Neural progenitor cell (in vitro differentiated cells): ENCODE measurements at regions not wholly inside any gene's neighbourhood (a gene's known extent, or its start where the extent isn't known, plus 50 kb on each side); places are given as distances from the start of the nearest gene placed in this dataset.

Experiments used
- DNase-seq: peaks from one replicate; pipeline ENCODE4 v3.0.0-alpha.2; 2016; ENCODE audit warnings: low spot score
- H2AFZ ChIP-seq: fragments of 200-600 bp; sonication (generic); replicated peaks from 2 replicates; pipeline ENCODE4 v1.6.1; 2016; ENCODE audit warnings: antibody characterized with exemption
- H3F3A ChIP-seq: fragments of 200-600 bp; sonication (generic); 2 replicates; pipeline ENCODE4 v1.6.1; 2016; ENCODE audit warnings: antibody characterized with exemption, low read depth
- H3K27ac ChIP-seq: fragments of 200-600 bp; sonication (generic); 2 replicates; pipeline ENCODE4 v1.5.1; 2016; ENCODE audit warnings: mild to moderate bottlenecking
- H3K27me3 ChIP-seq: fragments of 200-600 bp; sonication (generic); 2 replicates; pipeline ENCODE4 v1.6.1; 2016; ENCODE audit warnings: mild to moderate bottlenecking, moderate library complexity
- H3K36me3 ChIP-seq: fragments of 200-600 bp; sonication (generic); 2 replicates; pipeline ENCODE4 v1.5.1; 2016
- H3K4me1 ChIP-seq: fragments of 200-600 bp; sonication (generic); 2 replicates; pipeline ENCODE4 v1.6.1; 2016; ENCODE audit warnings: mixed run types
- H3K4me2 ChIP-seq: fragments of 200-600 bp; sonication (generic); 2 replicates; pipeline ENCODE4 v1.6.1; 2016
- H3K4me3 ChIP-seq: fragments of 200-600 bp; sonication (generic); 2 replicates; pipeline ENCODE4 v1.5.1; 2016
- H3K79me2 ChIP-seq: fragments of 200-600 bp; sonication (generic); 2 replicates; pipeline ENCODE4 v1.6.1; 2016; ENCODE audit warnings: low read depth
- H3K9ac ChIP-seq: fragments of 200-600 bp; sonication (generic); 2 replicates; pipeline ENCODE4 v1.6.1; 2016
- H3K9me3 ChIP-seq: fragments of 200-600 bp; sonication (generic); 2 replicates; pipeline ENCODE4 v1.5.1; 2016; ENCODE audit warnings: low read depth
- H4K20me1 ChIP-seq: fragments of 200-600 bp; sonication (generic); 2 replicates; pipeline ENCODE4 v1.6.1; 2016; ENCODE audit warnings: low read depth
- H3K27ac Mint-ChIP-seq: 3 replicates; pipeline ENCODE4 v1.8.0; 2021; ENCODE audit warnings: mixed read lengths
- H3K27me3 Mint-ChIP-seq: 2 replicates; pipeline ENCODE4 v1.8.0; 2022; ENCODE audit warnings: low read depth, mild to moderate bottlenecking, inconsistent platforms, moderate library complexity, mixed read lengths; ENCODE audit not compliant: insufficient read depth
- H3K36me3 Mint-ChIP-seq: 3 replicates; pipeline ENCODE4 v1.8.0; 2021; ENCODE audit warnings: mixed read lengths
- H3K4me1 Mint-ChIP-seq: 3 replicates; pipeline ENCODE4 v1.8.0; 2021; ENCODE audit warnings: mixed read lengths
- H3K4me3 Mint-ChIP-seq: 3 replicates; pipeline ENCODE4 v1.8.0; 2021; ENCODE audit warnings: mild to moderate bottlenecking, moderate library complexity, mixed read lengths
- H3K9me3 Mint-ChIP-seq: 3 replicates; pipeline ENCODE4 v1.8.0; 2020; ENCODE audit warnings: mixed read lengths
- EZH2 ChIP-seq: fragments of 200-600 bp; sonication (generic); IDR thresholded peaks from 2 replicates; pipeline ENCODE4 v1.6.1; 2017; ENCODE audit warnings: antibody characterized with exemption, mild to moderate bottlenecking, moderate library complexity
- EZH2phosphoT487 ChIP-seq: fragments of 200-600 bp; sonication (generic); IDR thresholded peaks from 2 replicates; pipeline ENCODE4 v1.6.1; 2017; ENCODE audit warnings: antibody characterized with exemption
- TF ChIP-seq, protein P1 (sequence below): fragments of 200-600 bp; sonication (generic); IDR thresholded peaks from 2 replicates; pipeline ENCODE4 v1.5.1; 2017; ENCODE audit warnings: antibody characterized with exemption, mild to moderate bottlenecking

DNA sequence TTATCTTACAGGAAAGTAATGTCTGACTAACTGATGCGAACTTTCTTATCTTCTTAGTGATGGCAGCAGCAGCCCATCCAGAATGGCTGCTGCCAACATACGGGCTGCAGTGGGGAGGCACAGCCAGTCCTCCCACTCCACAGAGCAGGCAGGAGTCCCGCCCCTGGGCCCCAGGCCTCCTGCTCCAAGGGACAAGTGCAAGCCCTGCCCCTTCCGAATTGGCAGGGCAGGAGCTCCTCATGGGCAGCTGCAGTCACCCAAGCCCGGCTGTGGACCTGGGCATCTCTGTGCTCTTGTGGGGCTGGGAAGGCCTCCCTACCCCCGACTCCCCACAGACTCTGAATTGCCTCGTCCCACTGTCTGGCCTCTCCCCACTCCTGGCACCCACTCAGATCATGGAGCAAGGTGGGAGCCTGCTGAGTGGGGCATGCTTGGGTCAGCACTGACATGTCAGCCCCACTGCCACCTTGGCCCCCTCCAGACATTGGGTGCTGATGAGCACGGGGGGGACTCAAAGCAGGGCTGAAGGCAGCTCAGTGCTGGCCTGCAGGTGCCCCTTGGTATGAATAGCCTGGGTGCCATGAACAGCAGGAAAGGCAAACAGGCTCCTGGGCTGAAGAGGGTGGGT lies 618.9 kb upstream of the KCNMB2 start:
- Mint-ChIP-seq H3K27ac (no peak overlapping the region), H3K36me3 (no peaks in the 10 kb centered on the region), H3K4me1 (peaks cover 5% of the 10 kb centered on the region), H3K9me3 (peaks cover 17% of the 10 kb centered on the region), H3K27me3 (peaks cover 9% of the 10 kb centered on the region), H3K4me3 (no peak overlapping the region)
- Histone ChIP-seq H3K27me3 (no peaks in the 10 kb centered on the region), H3K9me3 (no peaks in the 10 kb centered on the region), H3K27ac (no peak overlapping the region), H3K9ac (no peak overlapping the region), H3K79me2 (no peaks in the 10 kb centered on the region), H3F3A (no peaks in the 10 kb centered on the region), H3K4me1 (peaks cover 11% of the 10 kb centered on the region), H2AFZ (no peak overlapping the region), H3K4me2 (no peak overlapping the region), H3K4me3 (no peak overlapping the region), H3K36me3 (no peaks in the 10 kb centered on the region), H4K20me1 (no peaks in the 10 kb centered on the region)
- TF ChIP-seq EZH2phosphoT487 (no peak), EZH2 (no peak)
- TF ChIP-seq, protein P1, sequence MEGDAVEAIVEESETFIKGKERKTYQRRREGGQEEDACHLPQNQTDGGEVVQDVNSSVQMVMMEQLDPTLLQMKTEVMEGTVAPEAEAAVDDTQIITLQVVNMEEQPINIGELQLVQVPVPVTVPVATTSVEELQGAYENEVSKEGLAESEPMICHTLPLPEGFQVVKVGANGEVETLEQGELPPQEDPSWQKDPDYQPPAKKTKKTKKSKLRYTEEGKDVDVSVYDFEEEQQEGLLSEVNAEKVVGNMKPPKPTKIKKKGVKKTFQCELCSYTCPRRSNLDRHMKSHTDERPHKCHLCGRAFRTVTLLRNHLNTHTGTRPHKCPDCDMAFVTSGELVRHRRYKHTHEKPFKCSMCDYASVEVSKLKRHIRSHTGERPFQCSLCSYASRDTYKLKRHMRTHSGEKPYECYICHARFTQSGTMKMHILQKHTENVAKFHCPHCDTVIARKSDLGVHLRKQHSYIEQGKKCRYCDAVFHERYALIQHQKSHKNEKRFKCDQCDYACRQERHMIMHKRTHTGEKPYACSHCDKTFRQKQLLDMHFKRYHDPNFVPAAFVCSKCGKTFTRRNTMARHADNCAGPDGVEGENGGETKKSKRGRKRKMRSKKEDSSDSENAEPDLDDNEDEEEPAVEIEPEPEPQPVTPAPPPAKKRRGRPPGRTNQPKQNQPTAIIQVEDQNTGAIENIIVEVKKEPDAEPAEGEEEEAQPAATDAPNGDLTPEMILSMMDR = no peak
- no peak for DNase-seq

DNA sequence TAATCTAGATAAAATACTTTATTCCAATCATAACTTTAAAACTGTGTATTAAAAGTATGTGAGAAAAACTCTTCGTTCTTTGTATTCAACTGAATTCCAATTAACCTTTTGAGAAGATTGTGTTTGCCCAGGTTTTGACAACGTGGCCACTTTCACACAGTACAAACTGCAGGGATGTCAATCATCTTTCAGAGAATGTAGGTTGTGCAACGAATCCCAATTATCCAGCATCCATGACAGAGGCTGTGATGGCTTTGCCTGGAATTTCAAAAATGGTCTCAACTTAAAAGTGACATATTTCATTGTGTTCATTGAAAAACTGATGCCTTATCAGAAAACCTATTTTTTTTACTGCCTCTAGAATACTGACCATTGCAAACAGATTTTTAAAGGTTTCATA lies 615.1 kb upstream of the KCNMB2 start:
- H3K79me2 ChIP-seq = no peaks in the 10 kb centered on the region
- no peaks in the 10 kb centered on the region for H3K27me3 ChIP-seq
- no peaks in the 10 kb centered on the region for H3F3A ChIP-seq
- Mint-ChIP-seq H3K36me3 (peaks cover 2% of the 10 kb centered on the region), H3K4me1 (peaks cover 5% of the 10 kb centered on the region), H3K27me3 (peaks cover 6% of the 10 kb centered on the region), H3K4me3 (no peak overlapping the region), H3K9me3 (peaks cover 11% of the 10 kb centered on the region), H3K27ac (no peak overlapping the region)
- no peak overlapping the region for H3K4me3 ChIP-seq
- peaks cover 11% of the 10 kb centered on the region for H3K4me1 ChIP-seq
- no peak overlapping the region for H3K9ac ChIP-seq
- H3K9me3 ChIP-seq = no peaks in the 10 kb centered on the region
- no peak overlapping the region for H2AFZ ChIP-seq
- DNase-seq = no peak
- H3K27ac ChIP-seq = no peak overlapping the region
- H3K4me2 ChIP-seq = no peak overlapping the region
- TF ChIP-seq EZH2phosphoT487 = no peak
- TF ChIP-seq, protein P1 = no peak
- TF ChIP-seq EZH2 = no peak
- no peaks in the 10 kb centered on the region for H3K36me3 ChIP-seq
- no peaks in the 10 kb centered on the region for H4K20me1 ChIP-seq

DNA sequence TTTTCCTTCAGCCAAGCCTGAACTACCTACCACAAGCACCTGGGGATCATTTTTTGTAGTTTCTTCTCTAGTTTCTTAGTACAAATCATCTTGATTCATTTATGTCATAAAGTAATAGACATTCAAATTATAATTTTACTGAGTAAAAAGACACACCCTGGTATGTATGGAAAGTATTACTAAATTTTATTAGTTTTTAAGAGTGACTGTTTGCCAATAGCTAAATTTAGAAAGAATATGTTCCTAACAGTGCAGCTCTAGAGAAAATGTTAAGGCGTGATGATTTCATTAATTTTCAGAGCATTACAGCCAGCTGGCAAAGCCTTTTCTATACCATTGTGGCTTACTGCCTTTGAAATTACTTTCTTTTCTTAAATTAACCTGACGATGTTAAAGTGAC lies 612.0 kb upstream of the KCNMB2 start:
- Histone ChIP-seq H3K36me3 (no peaks in the 10 kb centered on the region), H3K27me3 (no peaks in the 10 kb centered on the region), H3K4me1 (peaks cover 12% of the 10 kb centered on the region), H2AFZ (no peak overlapping the region), H3K27ac (no peak overlapping the region), H3K9ac (no peak overlapping the region), H3F3A (no peaks in the 10 kb centered on the region), H3K4me3 (no peak overlapping the region), H3K79me2 (no peaks in the 10 kb centered on the region), H3K9me3 (no peaks in the 10 kb centered on the region), H4K20me1 (no peaks in the 10 kb centered on the region), H3K4me2 (no peak overlapping the region)
- peaks cover 6% of the 10 kb centered on the region for H3K9me3 Mint-ChIP-seq
- no peak overlapping the region for H3K27ac Mint-ChIP-seq
- H3K4me3 Mint-ChIP-seq = no peak overlapping the region
- H3K4me1 Mint-ChIP-seq = peaks cover 3% of the 10 kb centered on the region
- no peaks in the 10 kb centered on the region for H3K27me3 Mint-ChIP-seq
- peaks cover 2% of the 10 kb centered on the region for H3K36me3 Mint-ChIP-seq
- TF ChIP-seq EZH2 (no peak), EZH2phosphoT487 (no peak)
- TF ChIP-seq, protein P1 = no peak
- DNase-seq = no peak
